Neuronal stem cell (in vitro differentiated cells): ENCODE measurements at regions not wholly inside any gene's neighbourhood (a gene's known extent, or its start where the extent isn't known, plus 50 kb on each side); places are given as distances from the start of the nearest gene placed in this dataset.
"Not testable (repeated sequence)": the region's sequence is repeated elsewhere in the genome, so short reads cannot be mapped to it uniquely, and the experiment has no call there.

Experiments
- DNase-seq: peaks from one replicate; pipeline ENCODE4 v3.0.0-alpha.2; 2013; ENCODE audit warnings: low spot score
- H2AFZ ChIP-seq: one replicate; pipeline ENCODE4 v1.6.1; 2013; ENCODE audit warnings: mild to moderate bottlenecking, low read length, inconsistent platforms
- H2AK5ac ChIP-seq: 2 replicates; pipeline ENCODE4 v1.6.1; 2013; ENCODE audit warnings: low read depth, mild to moderate bottlenecking, inconsistent platforms, low read length, moderate library complexity, mixed read lengths
- H2BK120ac ChIP-seq: 2 replicates; pipeline ENCODE4 v1.6.1; 2013; ENCODE audit warnings: low read depth, mild to moderate bottlenecking, inconsistent platforms, low read length, moderate library complexity, mixed read lengths
- H2BK12ac ChIP-seq: one replicate; pipeline ENCODE4 v1.6.1; 2013; ENCODE audit warnings: low read length, inconsistent platforms
- H2BK15ac ChIP-seq: 2 replicates; pipeline ENCODE4 v1.6.1; 2013; ENCODE audit warnings: mild to moderate bottlenecking, low read length, inconsistent platforms, mixed read lengths
- H2BK5ac ChIP-seq: one replicate; pipeline ENCODE4 v1.6.1; 2013; ENCODE audit warnings: inconsistent platforms, mild to moderate bottlenecking, low read length, moderate library complexity
- H3K14ac ChIP-seq: one replicate; pipeline ENCODE4 v1.6.1; 2013; ENCODE audit warnings: low read length, inconsistent platforms
- H3K18ac ChIP-seq: 2 replicates; pipeline ENCODE4 v1.6.1; 2013; ENCODE audit warnings: low read length, inconsistent platforms
- H3K23ac ChIP-seq: 2 replicates; pipeline ENCODE4 v1.6.1; 2013; ENCODE audit warnings: low read depth, mild to moderate bottlenecking, mixed read lengths, low read length, inconsistent platforms; ENCODE audit not compliant: poor library complexity
- H3K27ac ChIP-seq: replicated peaks from 3 replicates; pipeline ENCODE4 v1.5.1; 2013; ENCODE audit warnings: low read length, inconsistent platforms
- H3K27me3 ChIP-seq, 3 experiments: 2 replicates each; pipeline ENCODE4 v1.6.1; 2013; ENCODE audit warnings: low read length in 3 of 3, mild to moderate bottlenecking in 2 of 3, inconsistent platforms in 1 of 3, low read depth in 1 of 3, mixed read lengths in 1 of 3, moderate library complexity in 1 of 3; ENCODE audit not compliant: control insufficient read depth in 3 of 3, insufficient read depth in 3 of 3
- H3K36me3 ChIP-seq, 2 donors: replicated peaks in 1 of 2; 2 replicates each; pipeline ENCODE4 v1.6.1; 2013; ENCODE audit warnings: low read length in 2 of 2; ENCODE audit not compliant: control insufficient read depth in 2 of 2, insufficient read depth in 2 of 2
- H3K4ac ChIP-seq: 2 replicates; pipeline ENCODE4 v1.6.1; 2013; ENCODE audit warnings: inconsistent platforms, mild to moderate bottlenecking, low read length, moderate library complexity
- H3K4me1 ChIP-seq, 2 donors: 1 replicate in 1 of 2; 2 replicates in 1 of 2; pipeline ENCODE4 v1.6.1; 2013; ENCODE audit warnings: low read length in 2 of 2, low read depth in 1 of 2; ENCODE audit not compliant: control insufficient read depth in 2 of 2, insufficient read depth in 1 of 2
- H3K4me2 ChIP-seq: one replicate; pipeline ENCODE4 v1.6.1; 2013; ENCODE audit warnings: mild to moderate bottlenecking, low read length, inconsistent platforms; ENCODE audit not compliant: insufficient read depth, poor library complexity, severe bottlenecking
- H3K4me3 ChIP-seq, 2 donors: 2 replicates each; pipeline ENCODE4 v1.5.1; 2013; ENCODE audit warnings: low read length in 2 of 2, mild to moderate bottlenecking in 2 of 2, inconsistent platforms in 1 of 2, moderate library complexity in 1 of 2
- H3K79me1 ChIP-seq: one replicate; pipeline ENCODE4 v1.6.1; 2013; ENCODE audit warnings: low read depth, mild to moderate bottlenecking, inconsistent platforms, low read length, moderate library complexity
- H3K9ac ChIP-seq: one replicate; pipeline ENCODE4 v1.6.1; 2013; ENCODE audit warnings: mild to moderate bottlenecking, low read depth, low read length, inconsistent platforms; ENCODE audit not compliant: poor library complexity
- H3K9me3 ChIP-seq, 2 donors: replicated peaks in 1 of 2; 2 replicates each; pipeline versions ENCODE3 to v1.6.1; 2013; ENCODE audit warnings: low read length in 2 of 2, mild to moderate bottlenecking in 2 of 2, inconsistent platforms in 1 of 2, low read depth in 1 of 2, mixed read lengths in 1 of 2, moderate library complexity in 1 of 2; ENCODE audit not compliant: control insufficient read depth in 2 of 2, insufficient read depth in 1 of 2
- H4K8ac ChIP-seq: one replicate; pipeline ENCODE4 v1.6.1; 2013; ENCODE audit warnings: low read depth, mild to moderate bottlenecking, inconsistent platforms, low read length, moderate library complexity
- H4K91ac ChIP-seq: one replicate; pipeline ENCODE4 v1.6.1; 2013; ENCODE audit warnings: low read length, low read depth, mild to moderate bottlenecking, inconsistent platforms; ENCODE audit not compliant: poor library complexity
- WGBS, 2 donors: extraction: QIAGEN DNeasy Blood & Tissue Kit; methylation state at CpG; one replicate each; pipeline ENCODE4 v1.1.7; 2013; ENCODE audit warnings: missing lambda C conversion rate in 2 of 2, mixed read lengths in 1 of 2; ENCODE audit not compliant: insufficient read length in 2 of 2, insufficient replicate concordance in 1 of 2; ENCODE audit errors: extremely low coverage in 2 of 2; 5-methylcytosine and 5-hydroxymethylcytosine counted together

DNA sequence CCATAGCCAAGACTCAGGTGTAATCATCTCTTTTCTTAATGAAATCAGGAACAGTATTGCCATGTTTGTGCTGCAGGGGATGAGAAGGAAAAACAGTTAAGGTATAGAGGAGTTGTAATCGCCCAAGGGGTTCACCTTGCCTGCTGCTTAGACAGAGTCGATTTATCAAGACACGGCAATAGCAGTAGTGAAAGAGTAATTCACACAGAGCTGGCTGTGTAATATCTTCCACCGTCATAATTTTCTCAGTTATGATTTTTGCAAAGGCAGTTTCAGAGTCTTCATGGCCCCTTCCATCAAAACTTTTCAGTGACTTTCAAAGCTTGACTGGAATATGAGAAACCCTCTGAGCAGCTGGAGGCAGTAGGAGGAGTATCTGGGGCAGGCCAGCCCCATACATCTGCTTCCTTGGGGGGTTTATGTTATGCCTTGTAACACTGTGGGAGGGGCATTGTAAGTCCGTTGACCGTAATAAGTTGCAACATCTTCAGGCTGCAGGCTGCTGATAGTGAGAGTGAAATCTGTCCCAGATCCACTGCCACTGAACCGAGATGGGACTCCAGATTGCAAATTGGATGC, 605.4 kb downstream of the RPIA start:
- not testable (repeated sequence) for H3K14ac ChIP-seq, H2BK15ac ChIP-seq, H3K18ac ChIP-seq, DNase-seq, H3K27me3 ChIP-seq, H3K4me1 ChIP-seq, H2AFZ ChIP-seq, H3K4me2 ChIP-seq, H3K79me1 ChIP-seq, H3K36me3 ChIP-seq, H3K9me3 ChIP-seq, H3K9ac ChIP-seq, H2AK5ac ChIP-seq, H3K27ac ChIP-seq, H2BK120ac ChIP-seq, H3K4me3 ChIP-seq, H3K23ac ChIP-seq, H4K8ac ChIP-seq, H4K91ac ChIP-seq, H2BK12ac ChIP-seq, H3K4ac ChIP-seq, H2BK5ac ChIP-seq
- no CpG with 5 or more reads among the region's 7 CpGs for WGBS, 2 donors

GRCh38 chr2:89299196-89299595, 607.7 kb downstream of the RPIA start:
- not testable (repeated sequence) for H3K18ac ChIP-seq, H3K79me1 ChIP-seq, H3K36me3 ChIP-seq, H4K8ac ChIP-seq, H3K27me3 ChIP-seq, H3K27ac ChIP-seq, H3K4me2 ChIP-seq, H2AK5ac ChIP-seq, H2BK15ac ChIP-seq, H3K9me3 ChIP-seq, H3K23ac ChIP-seq, H3K14ac ChIP-seq, H3K4ac ChIP-seq, H3K4me1 ChIP-seq, H2BK120ac ChIP-seq, H2AFZ ChIP-seq, H3K9ac ChIP-seq, H3K4me3 ChIP-seq, H2BK12ac ChIP-seq, DNase-seq, H2BK5ac ChIP-seq, H4K91ac ChIP-seq

DNA sequence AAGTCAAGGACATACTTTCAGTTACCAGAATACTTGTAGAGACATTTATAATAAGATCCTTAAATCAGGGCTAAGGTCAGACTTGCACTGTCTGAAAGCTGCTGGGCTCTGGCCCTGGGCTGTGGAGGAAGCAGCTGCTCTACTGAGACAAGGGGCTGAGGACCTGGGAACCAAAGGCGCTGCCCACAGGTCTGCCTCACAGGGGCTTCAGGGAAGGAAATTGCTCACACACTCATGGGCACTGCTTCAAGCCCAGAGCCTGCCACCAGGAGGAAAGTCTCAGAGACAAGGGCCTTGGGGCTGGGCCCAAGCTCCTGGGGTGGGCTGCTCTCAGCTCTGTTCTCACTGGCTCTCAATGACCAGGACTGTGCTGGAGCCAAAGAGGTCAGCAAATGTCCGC, 614.1 kb downstream of the RPIA start:
- not testable (repeated sequence) for H3K4ac ChIP-seq, H2AK5ac ChIP-seq, H3K36me3 ChIP-seq, H2BK120ac ChIP-seq, H2BK12ac ChIP-seq, H2BK15ac ChIP-seq, H3K9ac ChIP-seq, H2AFZ ChIP-seq, H3K18ac ChIP-seq, DNase-seq, H3K27ac ChIP-seq, H3K9me3 ChIP-seq, H3K14ac ChIP-seq, H3K4me3 ChIP-seq, H3K27me3 ChIP-seq, H2BK5ac ChIP-seq, H3K4me2 ChIP-seq, H3K4me1 ChIP-seq, H3K23ac ChIP-seq, H3K79me1 ChIP-seq, H4K91ac ChIP-seq, H4K8ac ChIP-seq
- no CpG with 5 or more reads among the region's 2 CpGs for WGBS, 2 donors

GRCh38 chr2:89306869-89307637, 615.6 kb downstream of the RPIA start:
- not testable (repeated sequence) for H3K18ac ChIP-seq, H3K14ac ChIP-seq, H3K4me1 ChIP-seq, H3K9ac ChIP-seq, H3K27ac ChIP-seq, H3K4ac ChIP-seq, H2AFZ ChIP-seq, H3K4me2 ChIP-seq, DNase-seq, H2BK120ac ChIP-seq, H3K4me3 ChIP-seq, H3K27me3 ChIP-seq, H3K23ac ChIP-seq, H2BK12ac ChIP-seq, H2AK5ac ChIP-seq, H3K79me1 ChIP-seq, H2BK15ac ChIP-seq, H4K8ac ChIP-seq, H4K91ac ChIP-seq, H3K36me3 ChIP-seq, H2BK5ac ChIP-seq, H3K9me3 ChIP-seq
- no CpG with 5 or more reads among the region's 8 CpGs for WGBS, 2 donors
